ENCODE measurements at regions not wholly inside any gene's neighbourhood (a gene's known extent, or its start where the extent isn't known, plus 50 kb on each side); places are given as distances from the start of the nearest gene placed in this dataset.

- intact Hi-C loops (cut with DNase I) = no loop called here
- Histone ChIP-seq H3K4me1 (replicated peaks in 1 of 2) (no peaks in the 10 kb centered on the region), H3K9me3 (replicated peaks in 1 of 3) (no peaks in the 10 kb centered on the region), H3K4me3 (no peak overlapping the region), H3K27ac (no peak overlapping the region), H3K36me3 (replicated peaks in 1 of 2) (no peaks in the 10 kb centered on the region), H3K27me3 (no peaks in the 10 kb centered on the region)
- 92 to 95% (median 92%) methylated on average over 1 of the region's 1 CpG for WGBS, 4 donors
- DNase-seq = no peak
- no peak for TF ChIP-seq POLR2A (IDR thresholded peaks at IDR 0.05)
- TF ChIP-seq, protein P1, sequence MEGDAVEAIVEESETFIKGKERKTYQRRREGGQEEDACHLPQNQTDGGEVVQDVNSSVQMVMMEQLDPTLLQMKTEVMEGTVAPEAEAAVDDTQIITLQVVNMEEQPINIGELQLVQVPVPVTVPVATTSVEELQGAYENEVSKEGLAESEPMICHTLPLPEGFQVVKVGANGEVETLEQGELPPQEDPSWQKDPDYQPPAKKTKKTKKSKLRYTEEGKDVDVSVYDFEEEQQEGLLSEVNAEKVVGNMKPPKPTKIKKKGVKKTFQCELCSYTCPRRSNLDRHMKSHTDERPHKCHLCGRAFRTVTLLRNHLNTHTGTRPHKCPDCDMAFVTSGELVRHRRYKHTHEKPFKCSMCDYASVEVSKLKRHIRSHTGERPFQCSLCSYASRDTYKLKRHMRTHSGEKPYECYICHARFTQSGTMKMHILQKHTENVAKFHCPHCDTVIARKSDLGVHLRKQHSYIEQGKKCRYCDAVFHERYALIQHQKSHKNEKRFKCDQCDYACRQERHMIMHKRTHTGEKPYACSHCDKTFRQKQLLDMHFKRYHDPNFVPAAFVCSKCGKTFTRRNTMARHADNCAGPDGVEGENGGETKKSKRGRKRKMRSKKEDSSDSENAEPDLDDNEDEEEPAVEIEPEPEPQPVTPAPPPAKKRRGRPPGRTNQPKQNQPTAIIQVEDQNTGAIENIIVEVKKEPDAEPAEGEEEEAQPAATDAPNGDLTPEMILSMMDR (IDR thresholded peaks at IDR 0.05) = no peak
Observed at GRCh38 chr6:140993515-140993914, 1139.2 kb upstream of the GJE1 start.

DNA sequence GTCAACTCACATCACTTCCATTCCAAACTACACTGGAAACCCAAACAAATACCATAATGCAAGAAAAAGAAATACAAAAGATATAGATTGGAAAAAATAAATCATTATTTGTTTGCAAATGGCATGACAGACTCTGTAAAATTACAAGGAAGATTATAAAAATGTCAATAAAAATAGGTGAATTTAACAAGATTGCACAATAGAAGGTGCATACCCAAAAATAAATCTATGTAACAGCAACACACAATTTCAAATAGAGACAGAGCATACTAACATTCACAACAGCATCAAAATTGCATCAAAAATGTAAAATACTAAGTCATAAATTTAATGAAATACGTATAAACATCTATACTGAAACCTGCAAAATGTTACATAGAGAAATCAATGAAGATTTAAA is 1140.0 kb upstream of the GJE1 start:
- TF ChIP-seq POLR2A (IDR thresholded peaks at IDR 0.05) = no peak
- TF ChIP-seq, protein P1 (IDR thresholded peaks at IDR 0.05) = no peak
- H3K4me1 ChIP-seq (replicated peaks in 1 of 2) = no peaks in the 10 kb centered on the region
- no peaks in the 10 kb centered on the region for H3K9me3 ChIP-seq (replicated peaks in 1 of 3)
- DNase-seq = no peak
- 88 to 92% (median 91%) methylated on average over 1 of the region's 1 CpG for WGBS, 4 donors
- no peak overlapping the region for H3K4me3 ChIP-seq
- intact Hi-C loops (cut with DNase I) = no loop called here
- no peak overlapping the region for H3K27ac ChIP-seq
- no peaks in the 10 kb centered on the region for H3K27me3 ChIP-seq
- H3K36me3 ChIP-seq (replicated peaks in 1 of 2) = no peaks in the 10 kb centered on the region

DNA sequence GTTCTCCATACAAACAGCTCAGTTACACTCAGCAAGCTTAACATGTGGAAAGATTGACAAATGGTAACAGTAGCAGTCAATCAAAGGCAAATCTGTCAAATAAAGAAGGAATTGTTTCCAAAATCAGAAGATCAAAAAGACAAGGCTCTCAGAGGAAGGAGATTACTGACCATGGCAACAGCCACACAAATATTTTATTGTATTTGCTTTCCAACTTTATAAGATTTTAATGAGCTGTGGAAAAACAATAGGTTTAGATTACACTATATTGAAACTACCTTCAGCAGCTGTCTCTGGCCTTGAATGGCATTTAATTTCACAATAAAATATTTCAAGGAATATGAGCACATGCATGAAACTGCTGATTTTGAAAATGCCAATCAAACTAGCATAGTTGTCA is 1143.9 kb upstream of the GJE1 start:
- intact Hi-C loops (cut with DNase I) = no loop called here
- Histone ChIP-seq H3K4me3 (no peak overlapping the region), H3K27ac (no peak overlapping the region), H3K36me3 (replicated peaks in 1 of 2) (no peaks in the 10 kb centered on the region), H3K4me1 (replicated peaks in 1 of 2) (no peaks in the 10 kb centered on the region), H3K9me3 (replicated peaks in 1 of 3) (no peaks in the 10 kb centered on the region), H3K27me3 (no peaks in the 10 kb centered on the region)
- DNase-seq = no peak
- TF ChIP-seq, protein P1 (IDR thresholded peaks at IDR 0.05) = no peak
- no peak for TF ChIP-seq POLR2A (IDR thresholded peaks at IDR 0.05)

GRCh38 chr6:140987364-140988155 is 1145.2 kb upstream of the GJE1 start:
- no peak overlapping the region for H3K4me3 ChIP-seq
- H3K27me3 ChIP-seq = no peaks in the 10 kb centered on the region
- no peaks in the 10 kb centered on the region for H3K36me3 ChIP-seq (replicated peaks in 1 of 2)
- no peak overlapping the region for H3K27ac ChIP-seq
- no peaks in the 10 kb centered on the region for H3K9me3 ChIP-seq (replicated peaks in 1 of 3)
- DNase-seq = no peak
- TF ChIP-seq POLR2A (IDR thresholded peaks at IDR 0.05) = no peak
- TF ChIP-seq, protein P1 (IDR thresholded peaks at IDR 0.05) = no peak
- 72 to 87% (median 81%) methylated on average over 2 of the region's 2 CpGs for WGBS, 4 donors
- intact Hi-C loops (cut with DNase I) = no loop called here
- H3K4me1 ChIP-seq (replicated peaks in 1 of 2) = no peaks in the 10 kb centered on the region
